ENCODE measurements at regions not wholly inside any gene's neighbourhood (a gene's known extent, or its start where the extent isn't known, plus 50 kb on each side); places are given as distances from the start of the nearest gene placed in this dataset.

DNA sequence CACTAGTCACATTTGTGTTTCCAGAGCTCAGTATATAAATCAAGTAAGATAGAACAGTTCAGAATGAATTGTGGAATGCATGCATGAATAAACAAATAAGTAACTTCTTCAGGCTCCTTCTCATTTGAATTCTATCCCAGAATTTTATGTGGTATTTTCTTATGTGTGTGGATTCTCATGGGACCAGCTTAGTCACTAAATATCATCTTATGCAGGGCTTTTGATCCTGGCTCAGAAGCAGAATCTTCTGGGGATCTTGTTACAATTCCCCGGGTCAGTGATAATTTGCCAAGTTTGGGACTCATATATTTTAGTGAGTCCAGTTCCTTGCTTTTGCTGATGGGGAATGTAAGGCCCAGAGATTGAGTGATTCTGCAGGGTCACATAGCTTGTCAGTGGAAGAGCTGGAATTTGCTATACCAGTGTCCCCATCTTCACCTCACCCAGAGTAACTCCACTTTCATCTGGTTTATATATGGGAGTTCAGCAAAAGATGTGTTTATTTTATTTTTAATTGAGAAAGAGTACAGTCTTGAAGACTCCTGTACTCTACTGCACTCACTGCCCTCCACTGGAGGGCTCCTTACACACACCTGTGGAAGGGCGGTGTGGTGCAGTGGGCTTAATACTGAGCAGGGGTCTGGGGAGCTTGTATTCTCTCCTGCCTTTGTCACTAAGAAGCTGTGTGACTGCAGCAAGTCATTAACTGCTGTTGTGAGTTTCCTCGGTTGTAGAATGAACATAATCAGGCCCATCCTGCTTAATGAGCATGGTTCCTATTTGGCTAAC lies 198.2 kb upstream of the CXorf66 start:
- FAIRE-seq (no peak), DNase-seq (ENCODE audit: extremely low read depth in 1 of 4, low spot score in 3 of 4) (no peak), ATAC-seq (no peak)
- Histone ChIP-seq H3K4me1 (replicated peaks in 1 of 2; ENCODE audit: control insufficient read depth in 2 of 2, insufficient read depth in 2 of 2, low read length in 2 of 2) (no peaks in the 10 kb centered on the region), H3K9me3 (replicated peaks; ENCODE audit: control insufficient read depth, insufficient read depth, low read depth, low read length) (no peaks in the 10 kb centered on the region), H3K27me3 (ENCODE audit: control insufficient read depth in 2 of 2, insufficient read depth in 2 of 2, low read length in 2 of 2) (no peaks in the 10 kb centered on the region), H4K20me1 (replicated peaks; ENCODE audit: control insufficient read depth, insufficient read depth, low read length) (no peaks in the 10 kb centered on the region), H3K4me2 (ENCODE audit: insufficient read depth, low read length) (no peak overlapping the region), H3K79me2 (ENCODE audit: control insufficient read depth, insufficient read depth, low read length) (no peaks in the 10 kb centered on the region), H3K9me1 (ENCODE audit: control insufficient read depth, insufficient read depth, low read length) (no peaks in the 10 kb centered on the region), H3K36me3 (ENCODE audit: control insufficient read depth, insufficient read depth, low read length) (no peaks in the 10 kb centered on the region), H2AFZ (ENCODE audit: low read depth, low read length) (no peak overlapping the region), H3K27ac (ENCODE audit: extremely low read depth, low read depth, low read length) (no peak overlapping the region), H3K9ac (ENCODE audit: insufficient read depth in 1 of 2, low read depth in 2 of 2, low read length in 2 of 2) (no peak overlapping the region), H3K4me3 (no peak overlapping the region)
- BruUV-seq (replicated peaks) = no TSS peak
- ChIA-PET CTCF (ENCODE audit: low intra/inter-chr PET ratio) (no interaction called here), POLR2A (no interaction called here)
- TF ChIP-seq MEF2A (IDR thresholded peaks at IDR 0.05; ENCODE audit: control insufficient read depth, low read depth, low read length) (no peak), HBP1 (CRISPR knock-in tag; IDR thresholded peaks at IDR 0.05) (no peak), PHTF2 (CRISPR knock-in tag; IDR thresholded peaks at IDR 0.05) (no peak), POU5F1 (IDR thresholded peaks at IDR 0.05; ENCODE audit: borderline replicate concordance, low read depth, low read length, partially characterized antibody) (no peak)
- WGBS (ENCODE audit: insufficient coverage, low coverage, missing lambda C conversion rate) = 0% methylated on average over 3 of the region's 3 CpGs
- intact Hi-C loops (cut with micrococcal nuclease) (no loop called here), in situ Hi-C loops (cut with MboI) (no loop called here)
